MM.1S (cell line): ENCODE measurements at regions not wholly inside any gene's neighbourhood (a gene's known extent, or its start where the extent isn't known, plus 50 kb on each side); places are given as distances from the start of the nearest gene placed in this dataset.

Source experiments
- DNase-seq: peaks from one replicate; pipeline ENCODE4 v3.0.0-alpha.2; 2015
- H2AFZ ChIP-seq: fragments of 300-600 bp; sonication (generic); 2 replicates; pipeline ENCODE4 v1.6.0; 2016; ENCODE audit warnings: antibody characterized with exemption, low read length
- H3F3A ChIP-seq: fragments of 300-600 bp; sonication (generic); 2 replicates; pipeline ENCODE4 v1.6.1; 2016; ENCODE audit warnings: mild to moderate bottlenecking, antibody characterized with exemption, low read length, moderate library complexity, mixed read lengths; ENCODE audit not compliant: insufficient read depth
- H3K27ac ChIP-seq: fragments of 300-600 bp; sonication (generic); 2 replicates; pipeline ENCODE4 v1.5.1; 2016; ENCODE audit warnings: mild to moderate bottlenecking, low read length
- H3K27me3 ChIP-seq: fragments of 300-600 bp; sonication (generic); replicated peaks from 2 replicates; pipeline ENCODE4 v1.6.0; 2016; ENCODE audit warnings: low read length; ENCODE audit not compliant: insufficient read depth
- H3K36me3 ChIP-seq: fragments of 300-600 bp; sonication (generic); replicated peaks from 2 replicates; pipeline ENCODE4 v1.6.1; 2016; ENCODE audit warnings: mild to moderate bottlenecking, low read length, mixed read lengths; ENCODE audit not compliant: insufficient read depth
- H3K4me1 ChIP-seq: fragments of 300-600 bp; sonication (generic); 2 replicates; pipeline ENCODE4 v1.6.1; 2016; ENCODE audit warnings: low read length, mixed read lengths
- H3K4me2 ChIP-seq: fragments of 300-600 bp; sonication (generic); 2 replicates; pipeline ENCODE4 v1.6.0; 2016; ENCODE audit warnings: low read depth, low read length
- H3K4me3 ChIP-seq: fragments of 300-600 bp; sonication (generic); 2 replicates; pipeline ENCODE4 v1.5.1; 2016; ENCODE audit warnings: low read length, mixed read lengths
- H3K79me2 ChIP-seq: fragments of 300-600 bp; sonication (generic); 2 replicates; pipeline ENCODE4 v1.6.1; 2016; ENCODE audit warnings: mixed run types, low read length, mixed read lengths
- H3K9ac ChIP-seq: fragments of 300-600 bp; sonication (generic); 2 replicates; pipeline ENCODE4 v1.6.1; 2016; ENCODE audit warnings: low read length, mixed read lengths
- H3K9me2 ChIP-seq: fragments of 300-600 bp; sonication (generic); replicated peaks from 2 replicates; pipeline ENCODE4 v1.6.1; 2016; ENCODE audit warnings: mild to moderate bottlenecking, low read length, mixed read lengths; ENCODE audit not compliant: insufficient read depth
- H3K9me3 ChIP-seq: fragments of 300-600 bp; sonication (generic); replicated peaks from 2 replicates; pipeline ENCODE4 v1.6.1; 2016; ENCODE audit warnings: mild to moderate bottlenecking, low read length, mixed read lengths; ENCODE audit not compliant: insufficient read depth
- H4K20me1 ChIP-seq: fragments of 300-600 bp; sonication (generic); 2 replicates; pipeline ENCODE4 v1.6.1; 2016; ENCODE audit warnings: mild to moderate bottlenecking, low read length, moderate library complexity, mixed read lengths; ENCODE audit not compliant: insufficient read depth
- CTCF ChIP-seq: fragments of 300-600 bp; sonication (generic); IDR thresholded peaks from 2 replicates; pipeline ENCODE4 v1.5.1; 2016; ENCODE audit warnings: antibody characterized with exemption, low read length, mixed read lengths
- EZH2 ChIP-seq: fragments of 300-600 bp; sonication (generic); optimal IDR thresholded peaks from 2 replicates; pipeline ENCODE3; 2017; ENCODE audit warnings: low read depth, mild to moderate bottlenecking, antibody characterized with exemption, low read length, mixed read lengths
- EZH2phosphoT487 ChIP-seq: fragments of 300-600 bp; sonication (generic); IDR thresholded peaks from 2 replicates; pipeline ENCODE4 v1.6.1; 2018; ENCODE audit warnings: antibody characterized with exemption, low read length

DNA sequence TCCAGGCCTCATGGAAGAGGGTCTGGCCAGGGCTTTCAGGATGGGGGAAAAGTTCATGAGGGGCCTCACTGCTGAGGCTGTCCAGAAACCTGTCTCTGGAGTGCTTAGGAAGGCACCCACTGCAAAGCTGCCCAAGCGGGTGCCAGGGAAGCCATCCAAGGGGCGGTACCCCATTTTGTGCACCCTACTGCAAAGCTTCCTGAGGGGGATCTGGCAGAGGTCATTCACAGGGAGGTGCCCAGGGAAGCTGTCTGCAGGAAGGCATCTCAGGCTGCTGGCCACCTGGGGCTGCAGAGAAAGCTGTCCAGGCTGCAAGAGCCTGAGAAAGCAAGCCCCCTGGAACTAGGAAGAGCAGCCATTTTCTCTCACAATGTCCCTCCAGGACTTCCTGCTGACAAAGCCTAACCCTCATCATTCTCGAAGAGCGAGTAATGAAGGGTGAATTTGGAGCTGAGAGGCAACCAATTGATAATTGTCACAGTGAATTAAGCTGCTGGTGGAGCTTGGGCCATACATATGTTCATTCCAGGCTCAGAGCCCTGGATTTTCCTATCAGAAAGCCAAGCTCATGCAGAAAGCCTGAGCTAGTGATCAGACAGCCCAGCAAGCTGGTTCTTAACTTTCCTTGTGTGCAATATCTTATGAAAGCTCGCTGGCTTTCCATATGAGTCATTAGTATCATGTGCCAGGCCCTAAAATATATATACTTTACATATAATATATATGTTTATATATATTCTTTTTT is 62.2 kb upstream of the SLC22A16 start:
- Histone ChIP-seq H3K4me3 (no peak overlapping the region), H3K9me3 (no peaks in the 10 kb centered on the region), H2AFZ (no peak overlapping the region), H3K9me2 (no peaks in the 10 kb centered on the region), H3K27me3 (no peaks in the 10 kb centered on the region), H3K36me3 (no peaks in the 10 kb centered on the region), H4K20me1 (no peaks in the 10 kb centered on the region), H3K27ac (no peak overlapping the region), H3F3A (no peaks in the 10 kb centered on the region), H3K4me1 (no peaks in the 10 kb centered on the region), H3K9ac (no peak overlapping the region), H3K4me2 (no peak overlapping the region), H3K79me2 (no peaks in the 10 kb centered on the region)
- DNase-seq = no peak
- no peak for TF ChIP-seq CTCF
- no peak for TF ChIP-seq EZH2phosphoT487
- TF ChIP-seq EZH2 = no peak

GRCh38 chr6:110537208-110538123 is 61.1 kb upstream of the SLC22A16 start:
- no peak overlapping the region for H3K27ac ChIP-seq
- H3K9me3 ChIP-seq = no peaks in the 10 kb centered on the region
- no peaks in the 10 kb centered on the region for H3K36me3 ChIP-seq
- no peak overlapping the region for H2AFZ ChIP-seq
- H3F3A ChIP-seq = no peaks in the 10 kb centered on the region
- H3K4me1 ChIP-seq = no peaks in the 10 kb centered on the region
- no peak overlapping the region for H3K9ac ChIP-seq
- no peaks in the 10 kb centered on the region for H3K27me3 ChIP-seq
- no peaks in the 10 kb centered on the region for H4K20me1 ChIP-seq
- TF ChIP-seq CTCF = no peak
- TF ChIP-seq EZH2 = no peak
- TF ChIP-seq EZH2phosphoT487 = no peak
- no peaks in the 10 kb centered on the region for H3K9me2 ChIP-seq
- DNase-seq = no peak
- H3K4me2 ChIP-seq = no peak overlapping the region
- H3K4me3 ChIP-seq = no peak overlapping the region
- H3K79me2 ChIP-seq = no peaks in the 10 kb centered on the region

DNA sequence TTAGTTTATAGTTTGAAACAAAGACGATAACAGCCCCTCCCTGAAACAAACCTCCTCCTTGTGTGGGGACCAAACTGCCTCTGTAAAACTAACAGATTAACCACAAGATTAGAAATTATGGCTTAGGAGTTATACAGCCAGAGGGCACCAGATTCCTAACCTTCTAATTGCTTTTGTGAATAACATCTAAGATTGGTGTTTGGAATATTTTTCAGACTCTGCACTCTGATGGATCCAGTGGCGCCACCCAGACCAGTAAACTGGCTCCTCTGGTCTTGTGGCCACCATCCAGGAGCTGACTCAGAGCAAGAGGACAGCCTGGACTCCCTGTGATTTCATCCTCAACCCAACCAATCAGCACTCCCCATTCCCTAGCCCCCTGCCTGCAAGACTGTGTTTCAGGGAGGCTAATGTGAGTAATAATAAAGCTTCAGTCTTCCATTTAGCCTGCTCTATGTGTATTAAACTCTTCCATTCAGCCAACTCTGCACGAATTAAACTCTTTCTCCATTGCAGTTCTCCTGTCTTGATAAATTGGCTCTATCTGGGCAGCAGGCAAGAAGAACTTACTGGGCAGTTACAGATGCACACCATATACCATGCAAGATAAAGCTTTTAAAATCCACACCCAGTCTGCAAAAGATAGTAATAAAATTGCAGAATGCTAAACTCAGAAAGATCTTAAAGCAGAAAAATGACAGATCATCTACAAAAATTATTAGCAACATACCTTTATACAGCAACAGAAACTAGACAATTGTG is 58.5 kb upstream of the SLC22A16 start:
- no peaks in the 10 kb centered on the region for H4K20me1 ChIP-seq
- no peak overlapping the region for H3K4me2 ChIP-seq
- no peaks in the 10 kb centered on the region for H3K9me3 ChIP-seq
- no peaks in the 10 kb centered on the region for H3K27me3 ChIP-seq
- H3F3A ChIP-seq = no peaks in the 10 kb centered on the region
- no peaks in the 10 kb centered on the region for H3K79me2 ChIP-seq
- DNase-seq = no peak
- no peak overlapping the region for H2AFZ ChIP-seq
- no peak for TF ChIP-seq CTCF
- no peaks in the 10 kb centered on the region for H3K9me2 ChIP-seq
- no peak overlapping the region for H3K4me3 ChIP-seq
- H3K27ac ChIP-seq = no peak overlapping the region
- no peaks in the 10 kb centered on the region for H3K4me1 ChIP-seq
- no peak overlapping the region for H3K9ac ChIP-seq
- H3K36me3 ChIP-seq = no peaks in the 10 kb centered on the region
